Left hindlimb (tissue), 1 donor: ENCODE measurements at regions not wholly inside any gene's neighbourhood (a gene's known extent, or its start where the extent isn't known, plus 50 kb on each side); places are given as distances from the start of the nearest gene placed in this dataset.
"Not testable (repeated sequence)": the region's sequence is repeated elsewhere in the genome, so short reads cannot be mapped to it uniquely, and the experiment has no call there.

Experiments used
- DNase-seq: peaks from one replicate; pipeline ENCODE4 v3.0.0-alpha.2; 2018

- DNase-seq = no peak
Measured at GRCh38 chr13:31385540-31385939, 185.8 kb downstream of the B3GLCT start.

- no peak for DNase-seq
Measured at GRCh38 chr13:31394506-31394905, 194.7 kb downstream of the B3GLCT start.

GRCh38 chr13:31395090-31395489, 195.3 kb downstream of the B3GLCT start:
- DNase-seq = no peak

- no peak for DNase-seq
Measured at GRCh38 chr13:31399690-31400089, 199.9 kb downstream of the B3GLCT start.

GRCh38 chr13:31403711-31404110, 203.9 kb downstream of the B3GLCT start:
- DNase-seq = not testable (repeated sequence)

- no peak for DNase-seq
Measured at GRCh38 chr13:31408927-31409326, 209.2 kb downstream of the B3GLCT start.

- no peak for DNase-seq
Measured at GRCh38 chr13:31409678-31410356, 210.0 kb downstream of the B3GLCT start.

- DNase-seq = no peak
Measured at GRCh38 chr13:31413516-31413915, 213.7 kb downstream of the B3GLCT start.

GRCh38 chr13:31416066-31416465, 216.3 kb downstream of the B3GLCT start:
- no peak for DNase-seq

- no peak for DNase-seq
Measured at GRCh38 chr13:31418186-31418585, 218.4 kb downstream of the B3GLCT start.

GRCh38 chr13:31421756-31422155, 222.0 kb downstream of the B3GLCT start:
- DNase-seq = no peak

GRCh38 chr13:31424130-31424729, 224.5 kb downstream of the B3GLCT start:
- DNase-seq = peak; percentile 80

GRCh38 chr13:31426395-31426794, 226.6 kb downstream of the B3GLCT start:
- no peak for DNase-seq

GRCh38 chr13:31427151-31428100, 227.7 kb downstream of the B3GLCT start:
- no peak for DNase-seq

- peak; percentile 43 for DNase-seq
Measured at GRCh38 chr13:31431722-31432137, 232.0 kb downstream of the B3GLCT start.

GRCh38 chr13:31433207-31433606, 233.4 kb downstream of the B3GLCT start:
- no peak for DNase-seq

- no peak for DNase-seq
Measured at GRCh38 chr13:31433746-31434145, 234.0 kb downstream of the B3GLCT start.

- no peak for DNase-seq
Measured at GRCh38 chr13:31434613-31435012, 234.8 kb downstream of the B3GLCT start.

- no peak for DNase-seq
Measured at GRCh38 chr13:31435536-31435935, 235.8 kb downstream of the B3GLCT start.

GRCh38 chr13:31436478-31436877, 236.7 kb downstream of the B3GLCT start:
- DNase-seq = no peak

- no peak for DNase-seq
Measured at GRCh38 chr13:31437975-31438374, 238.2 kb downstream of the B3GLCT start.

GRCh38 chr13:31440132-31440531, 240.4 kb downstream of the B3GLCT start:
- no peak for DNase-seq

- peak; percentile 71 for DNase-seq
Measured at GRCh38 chr13:31441800-31442510, 242.2 kb downstream of the B3GLCT start.
